ENCODE measurements at regions not wholly inside any gene's neighbourhood (a gene's known extent, or its start where the extent isn't known, plus 50 kb on each side); places are given as distances from the start of the nearest gene placed in this dataset.

DNA sequence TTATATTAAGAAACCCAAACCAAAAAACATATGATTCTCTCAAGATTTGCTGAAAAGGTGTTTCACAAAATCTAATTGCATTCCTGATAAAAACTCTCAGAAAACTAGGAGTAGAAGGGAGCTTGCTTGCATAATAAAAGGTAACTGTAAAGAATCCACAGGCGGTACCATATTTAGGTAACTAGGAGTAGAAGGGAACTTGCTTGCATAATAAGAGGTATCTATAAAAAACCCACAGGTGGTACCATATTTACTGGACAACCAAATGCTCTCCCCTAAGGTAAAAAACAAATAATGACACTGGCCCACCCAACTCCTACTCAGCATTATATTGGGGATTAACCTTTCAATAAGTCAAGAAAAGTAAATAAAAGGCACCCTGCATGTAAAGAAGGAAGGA, 57.5 kb upstream of the FCN1 start:
- intact Hi-C loops (cut with micrococcal nuclease) (no loop called here), in situ Hi-C loops (cut with MboI) (no loop called here)
- Histone ChIP-seq H3K27ac (ENCODE audit: extremely low read depth, low read depth, low read length) (no peak overlapping the region), H3K9ac (ENCODE audit: insufficient read depth in 1 of 2, low read depth in 2 of 2, low read length in 2 of 2) (no peak overlapping the region), H3K9me3 (replicated peaks; ENCODE audit: control insufficient read depth, insufficient read depth, low read depth, low read length) (no peaks in the 10 kb centered on the region), H3K4me2 (ENCODE audit: insufficient read depth, low read length) (no peak overlapping the region), H3K36me3 (ENCODE audit: control insufficient read depth, insufficient read depth, low read length) (no peaks in the 10 kb centered on the region), H3K9me1 (ENCODE audit: control insufficient read depth, insufficient read depth, low read length) (no peaks in the 10 kb centered on the region), H4K20me1 (replicated peaks; ENCODE audit: control insufficient read depth, insufficient read depth, low read length) (no peaks in the 10 kb centered on the region), H3K79me2 (ENCODE audit: control insufficient read depth, insufficient read depth, low read length) (no peaks in the 10 kb centered on the region), H3K27me3 (ENCODE audit: control insufficient read depth in 2 of 2, insufficient read depth in 2 of 2, low read length in 2 of 2) (peaks cover 0 to 12% of the 10 kb centered on the region in 2 experiments; a peak in 1 of 5 replicates), H3K4me3 (no peak overlapping the region), H3K4me1 (replicated peaks in 1 of 2; ENCODE audit: control insufficient read depth in 2 of 2, insufficient read depth in 2 of 2, low read length in 2 of 2) (no peaks in the 10 kb centered on the region), H2AFZ (ENCODE audit: low read depth, low read length) (no peak overlapping the region)
- CTCF ChIA-PET (ENCODE audit: low intra/inter-chr PET ratio): no interaction called here
- POLR2A ChIA-PET: no interaction called here
- no peak for ATAC-seq
- no peak for DNase-seq (ENCODE audit: extremely low read depth in 1 of 4, low spot score in 3 of 4)
- 5% methylated on average over 1 of the region's 1 CpG for WGBS (ENCODE audit: insufficient coverage, low coverage, missing lambda C conversion rate)
- TF ChIP-seq ZSCAN32 (CRISPR knock-in tag; IDR thresholded peaks at IDR 0.05) (no peak), MAFF (IDR thresholded peaks at IDR 0.05; ENCODE audit: low read length) (no peak), MXI1 (IDR thresholded peaks at IDR 0.05; ENCODE audit: low read depth, low read length) (no peak), ZNF507 (tag; conservative IDR thresholded peaks at IDR 0.05) (no peak), TCF7 (IDR thresholded peaks at IDR 0.05; ENCODE audit: borderline replicate concordance) (no peak), MAFK (IDR thresholded peaks at IDR 0.05; ENCODE audit: low read length) (no peak), U2AF1 (optimal IDR thresholded peaks at IDR 0.05; ENCODE audit: low read depth, low read length) (no peak), CBX2 (IDR thresholded peaks at IDR 0.05; ENCODE audit: insufficient read depth, low read length, poor library complexity, severe bottlenecking) (no peak), ZNF316 (IDR thresholded peaks at IDR 0.05) (no peak), MYBL2 (IDR thresholded peaks at IDR 0.05; ENCODE audit: low read depth) (no peak), MYBL2 (CRISPR knock-in tag; IDR thresholded peaks at IDR 0.05; ENCODE audit: borderline replicate concordance) (no peak), RNF2 (IDR thresholded peaks at IDR 0.05) (no peak), RFX7 (CRISPR knock-in tag; IDR thresholded peaks at IDR 0.05) (no peak), SRSF9 (IDR thresholded peaks at IDR 0.05; ENCODE audit: borderline replicate concordance, low read depth, low read length) (no peak), DPF2 (IDR thresholded peaks at IDR 0.05) (no peak), SMC3 (conservative IDR thresholded peaks at IDR 0.05; ENCODE audit: insufficient read depth, low read depth, low read length) (no peak)
- TF ChIP-seq, protein P1, sequence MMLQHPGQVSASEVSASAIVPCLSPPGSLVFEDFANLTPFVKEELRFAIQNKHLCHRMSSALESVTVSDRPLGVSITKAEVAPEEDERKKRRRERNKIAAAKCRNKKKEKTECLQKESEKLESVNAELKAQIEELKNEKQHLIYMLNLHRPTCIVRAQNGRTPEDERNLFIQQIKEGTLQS (IDR thresholded peaks at IDR 0.05): no peak
- TF ChIP-seq, protein P1 (CRISPR knock-in tag; conservative IDR thresholded peaks at IDR 0.05): no peak
- TF ChIP-seq, protein P2, sequence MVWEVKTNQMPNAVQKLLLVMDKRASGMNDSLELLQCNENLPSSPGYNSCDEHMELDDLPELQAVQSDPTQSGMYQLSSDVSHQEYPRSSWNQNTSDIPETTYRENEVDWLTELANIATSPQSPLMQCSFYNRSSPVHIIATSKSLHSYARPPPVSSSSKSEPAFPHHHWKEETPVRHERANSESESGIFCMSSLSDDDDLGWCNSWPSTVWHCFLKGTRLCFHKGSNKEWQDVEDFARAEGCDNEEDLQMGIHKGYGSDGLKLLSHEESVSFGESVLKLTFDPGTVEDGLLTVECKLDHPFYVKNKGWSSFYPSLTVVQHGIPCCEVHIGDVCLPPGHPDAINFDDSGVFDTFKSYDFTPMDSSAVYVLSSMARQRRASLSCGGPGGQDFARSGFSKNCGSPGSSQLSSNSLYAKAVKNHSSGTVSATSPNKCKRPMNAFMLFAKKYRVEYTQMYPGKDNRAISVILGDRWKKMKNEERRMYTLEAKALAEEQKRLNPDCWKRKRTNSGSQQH (CRISPR knock-in tag; IDR thresholded peaks at IDR 0.05): no peak
- TF ChIP-seq, protein P3, sequence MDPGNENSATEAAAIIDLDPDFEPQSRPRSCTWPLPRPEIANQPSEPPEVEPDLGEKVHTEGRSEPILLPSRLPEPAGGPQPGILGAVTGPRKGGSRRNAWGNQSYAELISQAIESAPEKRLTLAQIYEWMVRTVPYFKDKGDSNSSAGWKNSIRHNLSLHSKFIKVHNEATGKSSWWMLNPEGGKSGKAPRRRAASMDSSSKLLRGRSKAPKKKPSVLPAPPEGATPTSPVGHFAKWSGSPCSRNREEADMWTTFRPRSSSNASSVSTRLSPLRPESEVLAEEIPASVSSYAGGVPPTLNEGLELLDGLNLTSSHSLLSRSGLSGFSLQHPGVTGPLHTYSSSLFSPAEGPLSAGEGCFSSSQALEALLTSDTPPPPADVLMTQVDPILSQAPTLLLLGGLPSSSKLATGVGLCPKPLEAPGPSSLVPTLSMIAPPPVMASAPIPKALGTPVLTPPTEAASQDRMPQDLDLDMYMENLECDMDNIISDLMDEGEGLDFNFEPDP (CRISPR knock-in tag; IDR thresholded peaks at IDR 0.05): no peak
- TF ChIP-seq, protein P4, sequence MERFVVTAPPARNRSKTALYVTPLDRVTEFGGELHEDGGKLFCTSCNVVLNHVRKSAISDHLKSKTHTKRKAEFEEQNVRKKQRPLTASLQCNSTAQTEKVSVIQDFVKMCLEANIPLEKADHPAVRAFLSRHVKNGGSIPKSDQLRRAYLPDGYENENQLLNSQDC (CRISPR knock-in tag; IDR thresholded peaks at IDR 0.05): no peak
- TF ChIP-seq, protein P5, sequence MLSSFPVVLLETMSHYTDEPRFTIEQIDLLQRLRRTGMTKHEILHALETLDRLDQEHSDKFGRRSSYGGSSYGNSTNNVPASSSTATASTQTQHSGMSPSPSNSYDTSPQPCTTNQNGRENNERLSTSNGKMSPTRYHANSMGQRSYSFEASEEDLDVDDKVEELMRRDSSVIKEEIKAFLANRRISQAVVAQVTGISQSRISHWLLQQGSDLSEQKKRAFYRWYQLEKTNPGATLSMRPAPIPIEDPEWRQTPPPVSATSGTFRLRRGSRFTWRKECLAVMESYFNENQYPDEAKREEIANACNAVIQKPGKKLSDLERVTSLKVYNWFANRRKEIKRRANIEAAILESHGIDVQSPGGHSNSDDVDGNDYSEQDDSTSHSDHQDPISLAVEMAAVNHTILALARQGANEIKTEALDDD (IDR thresholded peaks at IDR 0.05): no peak
- BruUV-seq (replicated peaks): no TSS peak
- FAIRE-seq: no peak
